Neuronal stem cell (in vitro differentiated cells): ENCODE measurements at regions not wholly inside any gene's neighbourhood (a gene's known extent, or its start where the extent isn't known, plus 50 kb on each side); places are given as distances from the start of the nearest gene placed in this dataset.

Experiments
- DNase-seq: peaks from one replicate; pipeline ENCODE4 v3.0.0-alpha.2; 2013; ENCODE audit warnings: low spot score
- H2AFZ ChIP-seq: one replicate; pipeline ENCODE4 v1.6.1; 2013; ENCODE audit warnings: mild to moderate bottlenecking, low read length, inconsistent platforms
- H2AK5ac ChIP-seq: 2 replicates; pipeline ENCODE4 v1.6.1; 2013; ENCODE audit warnings: low read depth, mild to moderate bottlenecking, inconsistent platforms, low read length, moderate library complexity, mixed read lengths
- H2BK120ac ChIP-seq: 2 replicates; pipeline ENCODE4 v1.6.1; 2013; ENCODE audit warnings: low read depth, mild to moderate bottlenecking, inconsistent platforms, low read length, moderate library complexity, mixed read lengths
- H2BK12ac ChIP-seq: one replicate; pipeline ENCODE4 v1.6.1; 2013; ENCODE audit warnings: low read length, inconsistent platforms
- H2BK15ac ChIP-seq: 2 replicates; pipeline ENCODE4 v1.6.1; 2013; ENCODE audit warnings: mild to moderate bottlenecking, low read length, inconsistent platforms, mixed read lengths
- H2BK5ac ChIP-seq: one replicate; pipeline ENCODE4 v1.6.1; 2013; ENCODE audit warnings: inconsistent platforms, mild to moderate bottlenecking, low read length, moderate library complexity
- H3K14ac ChIP-seq: one replicate; pipeline ENCODE4 v1.6.1; 2013; ENCODE audit warnings: low read length, inconsistent platforms
- H3K18ac ChIP-seq: 2 replicates; pipeline ENCODE4 v1.6.1; 2013; ENCODE audit warnings: low read length, inconsistent platforms
- H3K23ac ChIP-seq: 2 replicates; pipeline ENCODE4 v1.6.1; 2013; ENCODE audit warnings: low read depth, mild to moderate bottlenecking, mixed read lengths, low read length, inconsistent platforms; ENCODE audit not compliant: poor library complexity
- H3K27ac ChIP-seq: replicated peaks from 3 replicates; pipeline ENCODE4 v1.5.1; 2013; ENCODE audit warnings: low read length, inconsistent platforms
- H3K27me3 ChIP-seq, 3 experiments: 2 replicates each; pipeline ENCODE4 v1.6.1; 2013; ENCODE audit warnings: low read length in 3 of 3, mild to moderate bottlenecking in 2 of 3, inconsistent platforms in 1 of 3, low read depth in 1 of 3, mixed read lengths in 1 of 3, moderate library complexity in 1 of 3; ENCODE audit not compliant: control insufficient read depth in 3 of 3, insufficient read depth in 3 of 3
- H3K36me3 ChIP-seq, 2 donors: replicated peaks in 1 of 2; 2 replicates each; pipeline ENCODE4 v1.6.1; 2013; ENCODE audit warnings: low read length in 2 of 2; ENCODE audit not compliant: control insufficient read depth in 2 of 2, insufficient read depth in 2 of 2
- H3K4ac ChIP-seq: 2 replicates; pipeline ENCODE4 v1.6.1; 2013; ENCODE audit warnings: inconsistent platforms, mild to moderate bottlenecking, low read length, moderate library complexity
- H3K4me1 ChIP-seq, 2 donors: 1 replicate in 1 of 2; 2 replicates in 1 of 2; pipeline ENCODE4 v1.6.1; 2013; ENCODE audit warnings: low read length in 2 of 2, low read depth in 1 of 2; ENCODE audit not compliant: control insufficient read depth in 2 of 2, insufficient read depth in 1 of 2
- H3K4me2 ChIP-seq: one replicate; pipeline ENCODE4 v1.6.1; 2013; ENCODE audit warnings: mild to moderate bottlenecking, low read length, inconsistent platforms; ENCODE audit not compliant: insufficient read depth, poor library complexity, severe bottlenecking
- H3K4me3 ChIP-seq, 2 donors: 2 replicates each; pipeline ENCODE4 v1.5.1; 2013; ENCODE audit warnings: low read length in 2 of 2, mild to moderate bottlenecking in 2 of 2, inconsistent platforms in 1 of 2, moderate library complexity in 1 of 2
- H3K79me1 ChIP-seq: one replicate; pipeline ENCODE4 v1.6.1; 2013; ENCODE audit warnings: low read depth, mild to moderate bottlenecking, inconsistent platforms, low read length, moderate library complexity
- H3K9ac ChIP-seq: one replicate; pipeline ENCODE4 v1.6.1; 2013; ENCODE audit warnings: mild to moderate bottlenecking, low read depth, low read length, inconsistent platforms; ENCODE audit not compliant: poor library complexity
- H3K9me3 ChIP-seq, 2 donors: replicated peaks in 1 of 2; 2 replicates each; pipeline versions ENCODE3 to v1.6.1; 2013; ENCODE audit warnings: low read length in 2 of 2, mild to moderate bottlenecking in 2 of 2, inconsistent platforms in 1 of 2, low read depth in 1 of 2, mixed read lengths in 1 of 2, moderate library complexity in 1 of 2; ENCODE audit not compliant: control insufficient read depth in 2 of 2, insufficient read depth in 1 of 2
- H4K8ac ChIP-seq: one replicate; pipeline ENCODE4 v1.6.1; 2013; ENCODE audit warnings: low read depth, mild to moderate bottlenecking, inconsistent platforms, low read length, moderate library complexity
- H4K91ac ChIP-seq: one replicate; pipeline ENCODE4 v1.6.1; 2013; ENCODE audit warnings: low read length, low read depth, mild to moderate bottlenecking, inconsistent platforms; ENCODE audit not compliant: poor library complexity
- WGBS, 2 donors: extraction: QIAGEN DNeasy Blood & Tissue Kit; methylation state at CpG; one replicate each; pipeline ENCODE4 v1.1.7; 2013; ENCODE audit warnings: missing lambda C conversion rate in 2 of 2, mixed read lengths in 1 of 2; ENCODE audit not compliant: insufficient read length in 2 of 2, insufficient replicate concordance in 1 of 2; ENCODE audit errors: extremely low coverage in 2 of 2; 5-methylcytosine and 5-hydroxymethylcytosine counted together

GRCh38 chr14:39673270-39673711 lies 241.1 kb upstream of the FBXO33 start:
- Histone ChIP-seq H2BK120ac (no peak overlapping the region), H3K4me2 (no peak overlapping the region), H3K4me3 (no peak overlapping the region), H2AFZ (no peak overlapping the region), H3K27me3 (no peaks in the 10 kb centered on the region), H3K14ac (no peak overlapping the region), H2BK12ac (no peak overlapping the region), H2AK5ac (no peak overlapping the region), H3K27ac (no peak overlapping the region), H3K9ac (no peak overlapping the region), H3K23ac (no peak overlapping the region), H2BK15ac (no peak overlapping the region), H4K8ac (no peak overlapping the region), H3K79me1 (no peaks in the 10 kb centered on the region), H3K4me1 (peaks cover 0 to 3% of the 10 kb centered on the region in 2 donors), H3K18ac (no peak overlapping the region), H3K36me3 (no peaks in the 10 kb centered on the region), H4K91ac (no peak overlapping the region), H2BK5ac (no peak overlapping the region), H3K4ac (no peak overlapping the region), H3K9me3 (no peaks in the 10 kb centered on the region)
- no CpG with 5 or more reads among the region's 2 CpGs for WGBS, 2 donors
- no peak for DNase-seq

- Histone ChIP-seq H3K9ac (no peak overlapping the region), H3K23ac (no peak overlapping the region), H2BK15ac (no peak overlapping the region), H3K4ac (no peak overlapping the region), H2AFZ (no peak overlapping the region), H3K9me3 (no peaks in the 10 kb centered on the region), H2BK12ac (no peak overlapping the region), H3K4me3 (no peak overlapping the region), H2BK120ac (no peak overlapping the region), H3K79me1 (no peaks in the 10 kb centered on the region), H3K14ac (no peak overlapping the region), H3K27ac (no peak overlapping the region), H3K18ac (no peak overlapping the region), H2AK5ac (no peak overlapping the region), H3K36me3 (no peaks in the 10 kb centered on the region), H2BK5ac (no peak overlapping the region), H3K4me1 (peaks cover 0 to 2% of the 10 kb centered on the region in 2 donors), H3K4me2 (no peak overlapping the region), H4K8ac (no peak overlapping the region), H4K91ac (no peak overlapping the region), H3K27me3 (no peaks in the 10 kb centered on the region)
- WGBS, 2 donors, result no CpG with 5 or more reads among the region's 1 CpG
- no peak for DNase-seq
These were observed 236.2 kb upstream of the FBXO33 start for GRCh38 chr14:39668449-39668848.

- Histone ChIP-seq H3K4me2 (no peak overlapping the region), H3K14ac (no peak overlapping the region), H2BK5ac (no peak overlapping the region), H2AK5ac (no peak overlapping the region), H4K8ac (no peak overlapping the region), H2BK120ac (no peak overlapping the region), H3K36me3 (no peaks in the 10 kb centered on the region), H3K4ac (no peak overlapping the region), H3K27ac (no peak overlapping the region), H3K4me3 (no peak overlapping the region), H3K4me1 (no peaks in the 10 kb centered on the region), H2BK12ac (no peak overlapping the region), H4K91ac (no peak overlapping the region), H2BK15ac (no peak overlapping the region), H3K18ac (no peak overlapping the region), H3K9me3 (no peaks in the 10 kb centered on the region), H3K9ac (no peak overlapping the region), H3K27me3 (no peaks in the 10 kb centered on the region), H3K23ac (no peak overlapping the region), H3K79me1 (no peaks in the 10 kb centered on the region), H2AFZ (no peak overlapping the region)
- DNase-seq, result no peak
These were observed 234.2 kb upstream of the FBXO33 start for GRCh38 chr14:39666386-39666785.

GRCh38 chr14:39665075-39665475 lies 232.8 kb upstream of the FBXO33 start:
- no peaks in the 10 kb centered on the region for H3K36me3 ChIP-seq

More at GRCh38 chr14:39665075-39665475, 232.8 kb upstream of the FBXO33 start:
- no peak overlapping the region for H4K91ac ChIP-seq
- no peak overlapping the region for H3K4me3 ChIP-seq
- H3K79me1 ChIP-seq, result no peaks in the 10 kb centered on the region
- H3K27me3 ChIP-seq, result no peaks in the 10 kb centered on the region
- no peak for DNase-seq
- H3K18ac ChIP-seq, result no peak overlapping the region
- H3K9ac ChIP-seq, result no peak overlapping the region
- no peak overlapping the region for H3K14ac ChIP-seq
- no peak overlapping the region for H2AK5ac ChIP-seq
- no peak overlapping the region for H4K8ac ChIP-seq
- no peak overlapping the region for H2AFZ ChIP-seq
- H3K4ac ChIP-seq, result no peak overlapping the region
- H3K4me1 ChIP-seq, result no peaks in the 10 kb centered on the region
- H2BK120ac ChIP-seq, result no peak overlapping the region
- no peak overlapping the region for H3K23ac ChIP-seq
- H2BK5ac ChIP-seq, result no peak overlapping the region
- H3K27ac ChIP-seq, result no peak overlapping the region
- H2BK12ac ChIP-seq, result no peak overlapping the region
- WGBS, 2 donors, result no CpG with 5 or more reads among the region's 1 CpG
- H3K9me3 ChIP-seq, result no peaks in the 10 kb centered on the region
- H3K4me2 ChIP-seq, result no peak overlapping the region
- no peak overlapping the region for H2BK15ac ChIP-seq
